HepG2 (cell line): ENCODE measurements at regions not wholly inside any gene's neighbourhood (a gene's known extent, or its start where the extent isn't known, plus 50 kb on each side); places are given as distances from the start of the nearest gene placed in this dataset.

ENCODE experiments used
- ATAC-seq: fragments of 200-7000 bp; cut with Tn5 transposase; 3 replicates; pipeline ENCODE4 v1.9.1; 2020; ENCODE audit warnings: mild to moderate bottlenecking, moderate library complexity
- BruUV-seq: library from RNA; stranded (reverse); fragments of 400-500 nt; replicated peaks from 2 replicates; lab custom pipeline; 2021; lab: Mats Ljungman, UMichigan
- CTCF ChIA-PET: fragments of 300-600 bp; formaldehyde crosslinking; extraction: SDS; loops from one replicate; lab custom pipeline; 2021; ENCODE audit warnings: low total read pairs, inconsistent platforms, low intra/inter-chr PET ratio; lab: Yijun Ruan, JAX
- POLR2A ChIA-PET: fragments of 350-600 bp; sonication (Branson Sonifier 250); formaldehyde crosslinking; loops from one replicate; lab custom pipeline; 2020; ENCODE audit warnings: antibody characterized with exemption, inconsistent platforms; lab: Yijun Ruan, JAX
- DNase-seq: peaks from one replicate; pipeline ENCODE4 v3.0.0-alpha.2; 2015; ENCODE audit warnings: low spot score
- FAIRE-seq: peaks from 3 replicates; lab custom pipeline; 2011; peaks lifted over from hg19 to GRCh38; lab: Jason Lieb, UNC
- H2AFZ ChIP-seq: one replicate; pipeline ENCODE4 v1.6.1; 2011; ENCODE audit warnings: low read length, inconsistent platforms
- H3K27ac ChIP-seq: fragments of 300-600 bp; 3 replicates; pipeline ENCODE4 v1.8.0; 2011; ENCODE audit warnings: mixed run types, mild to moderate bottlenecking, mixed read lengths, low read length, inconsistent platforms; ENCODE audit not compliant: insufficient read depth; ENCODE audit errors: extremely low read length
- H3K27me3 ChIP-seq, 2 experiments: fragments of 200-600 bp in 1 of 2; 2 replicates in 1 of 2; 3 replicates in 1 of 2; pipeline versions ENCODE4 v1.6.0 to v1.8.0; 2011; ENCODE audit warnings: low read length in 2 of 2, mild to moderate bottlenecking in 2 of 2, moderate library complexity in 2 of 2, inconsistent platforms in 1 of 2; ENCODE audit not compliant: insufficient read depth in 2 of 2, control insufficient read depth in 1 of 2
- H3K36me3 ChIP-seq, 2 experiments: fragments of 200-600 bp in 1 of 2; replicated peaks in 1 of 2; 2 replicates in 1 of 2; 3 replicates in 1 of 2; pipeline versions ENCODE4 v1.5.1 to v1.8.0; 2011; ENCODE audit warnings: low read length in 2 of 2, inconsistent platforms in 1 of 2; ENCODE audit not compliant: insufficient read depth in 2 of 2, control insufficient read depth in 1 of 2
- H3K4me1 ChIP-seq: 2 replicates; pipeline ENCODE4 v1.5.1; 2012; ENCODE audit warnings: low read length, inconsistent platforms; ENCODE audit not compliant: insufficient read depth
- H3K4me2 ChIP-seq: 2 replicates; pipeline ENCODE4 v1.6.0; 2011; ENCODE audit warnings: low read depth, low read length, inconsistent platforms
- H3K4me3 ChIP-seq, 3 experiments: fragments of 200-600 bp in 1 of 3; sonication (generic), shearing (Covaris generic) in 1 of 3; replicated peaks in 1 of 3; 2 replicates each; pipeline ENCODE4 v1.5.1; 2011 to 2016; ENCODE audit warnings: low read length in 3 of 3, inconsistent platforms in 2 of 3, low read depth in 2 of 3, mild to moderate bottlenecking in 2 of 3, control low read depth in 1 of 3, mixed read lengths in 1 of 3; ENCODE audit not compliant: insufficient read depth in 1 of 3
- H3K79me2 ChIP-seq: one replicate; pipeline ENCODE4 v1.6.1; 2011; ENCODE audit warnings: low read length, inconsistent platforms; ENCODE audit not compliant: insufficient read depth
- H3K9ac ChIP-seq: 2 replicates; pipeline ENCODE4 v1.6.0; 2011; ENCODE audit warnings: mild to moderate bottlenecking, low read depth, low read length, inconsistent platforms; ENCODE audit not compliant: insufficient read depth
- H3K9me3 ChIP-seq: 2 replicates; pipeline ENCODE4 v1.5.1; 2012; ENCODE audit warnings: mild to moderate bottlenecking, low read length
- H4K20me1 ChIP-seq: 2 replicates; pipeline ENCODE4 v1.6.0; 2011; ENCODE audit warnings: inconsistent platforms, mild to moderate bottlenecking, low read length, moderate library complexity; ENCODE audit not compliant: insufficient read depth
- ISL2 ChIP-seq: sonication (generic); formaldehyde crosslinking; IDR thresholded peaks from 2 replicates; pipeline ENCODE4 v1.5.0; 2020; ENCODE audit warnings: missing genetic modification reagents
- KDM5B ChIP-seq: sonication (generic); formaldehyde crosslinking; IDR thresholded peaks from 2 replicates; pipeline ENCODE4 v1.4.0; 2020; ENCODE audit warnings: missing genetic modification reagents, mild to moderate bottlenecking, borderline replicate concordance
- MATR3 ChIP-seq: sonication (generic); formaldehyde crosslinking; IDR thresholded peaks from 2 replicates; pipeline ENCODE4 v1.4.0; 2020; ENCODE audit warnings: missing genetic modification reagents
- MEIS1 ChIP-seq: sonication (generic); formaldehyde crosslinking; IDR thresholded peaks from 2 replicates; pipeline ENCODE4 v1.9.0; 2021; ENCODE audit warnings: mild to moderate bottlenecking, missing genetic modification reagents, moderate library complexity, borderline replicate concordance
- SRSF9 ChIP-seq: fragments of 200-400 bp; formaldehyde crosslinking; IDR thresholded peaks from 2 replicates; pipeline ENCODE4 v1.6.1; 2018; ENCODE audit warnings: borderline replicate concordance, mild to moderate bottlenecking, low read depth, low read length; ENCODE audit not compliant: insufficient read depth, poor library complexity, severe bottlenecking
- STAT6 ChIP-seq: sonication (generic); formaldehyde crosslinking; IDR thresholded peaks from 2 replicates; pipeline ENCODE4 v1.4.0; 2020; ENCODE audit warnings: missing genetic modification reagents, mild to moderate bottlenecking, borderline replicate concordance
- ZNF230 ChIP-seq: sonication (generic); formaldehyde crosslinking; IDR thresholded peaks from 2 replicates; pipeline ENCODE4 v1.4.0; 2020; ENCODE audit warnings: mild to moderate bottlenecking, missing genetic modification reagents
- ZNF441 ChIP-seq: sonication (generic); formaldehyde crosslinking; IDR thresholded peaks from 2 replicates; pipeline ENCODE4 v1.7.0; 2021; ENCODE audit warnings: missing genetic modification reagents, borderline replicate concordance
- ZNF773 ChIP-seq: sonication (generic); formaldehyde crosslinking; IDR thresholded peaks from 2 replicates; pipeline ENCODE4 v1.4.0; 2020; ENCODE audit warnings: missing genetic modification reagents, borderline replicate concordance
- in situ Hi-C: cut with HindIII; loops from 2 replicates; pipeline ENCODE4 v1.10.0; 2017; ENCODE audit warnings: low pct_unique_long_range_greater_than_20kb; ENCODE audit not compliant: extremely low pct_ligation_motif_present
- intact Hi-C: fragments of 100-400 bp; cut with micrococcal nuclease; formaldehyde crosslinking; loops from one replicate; pipeline ENCODE4 v1.10.0; 2022; ENCODE audit not compliant: unreplicated experiment

GRCh38 chr1:73627723-73628122, 570.3 kb downstream of the LRRIQ3 start:
- POLR2A ChIA-PET: no interaction called here

More at GRCh38 chr1:73627723-73628122, 570.3 kb downstream of the LRRIQ3 start:
- H3K4me1 ChIP-seq: no peaks in the 10 kb centered on the region
- H4K20me1 ChIP-seq: no peaks in the 10 kb centered on the region
- ATAC-seq: no peak
- H3K4me3 ChIP-seq: no peak overlapping the region
- no peak for DNase-seq
- H3K79me2 ChIP-seq: no peaks in the 10 kb centered on the region
- intact Hi-C loops: no loop called here
- H3K9ac ChIP-seq: no peak overlapping the region
- BruUV-seq: no TSS peak
- no peak overlapping the region for H3K27ac ChIP-seq
- no peak for TF ChIP-seq KDM5B (CRISPR knock-in tag)
- TF ChIP-seq ZNF441: no peak
- TF ChIP-seq ZNF230 (CRISPR knock-in tag): no peak
- TF ChIP-seq ISL2 (CRISPR knock-in tag): no peak
- no peak for TF ChIP-seq MATR3 (CRISPR knock-in tag)
- TF ChIP-seq MEIS1: no peak
- no peak for TF ChIP-seq STAT6 (CRISPR knock-in tag)
- TF ChIP-seq ZNF773 (CRISPR knock-in tag): no peak
- no peak for TF ChIP-seq SRSF9
- no peak overlapping the region for H2AFZ ChIP-seq
- CTCF ChIA-PET: no interaction called here
- H3K9me3 ChIP-seq: peaks cover 97% of the 10 kb centered on the region
- H3K27me3 ChIP-seq: no peaks in the 10 kb centered on the region; a peak in 1 of 5 replicates
- H3K36me3 ChIP-seq: no peaks in the 10 kb centered on the region
- no peak overlapping the region for H3K4me2 ChIP-seq
- no peak for FAIRE-seq
- in situ Hi-C loops: no loop called here
